WI38 (cell line): ENCODE measurements at regions not wholly inside any gene's neighbourhood (a gene's known extent, or its start where the extent isn't known, plus 50 kb on each side); places are given as distances from the start of the nearest gene placed in this dataset.

Experiments
- H3K4me3 ChIP-seq: 2 replicates; pipeline ENCODE4 v1.5.1; 2011; ENCODE audit warnings: low read depth, mild to moderate bottlenecking, control low read depth, low read length
- TF ChIP-seq, protein P1 (sequence below): IDR thresholded peaks from 2 replicates; pipeline ENCODE4 v1.5.1; 2012; ENCODE audit warnings: low read depth, mild to moderate bottlenecking, control low read depth, low read length

DNA sequence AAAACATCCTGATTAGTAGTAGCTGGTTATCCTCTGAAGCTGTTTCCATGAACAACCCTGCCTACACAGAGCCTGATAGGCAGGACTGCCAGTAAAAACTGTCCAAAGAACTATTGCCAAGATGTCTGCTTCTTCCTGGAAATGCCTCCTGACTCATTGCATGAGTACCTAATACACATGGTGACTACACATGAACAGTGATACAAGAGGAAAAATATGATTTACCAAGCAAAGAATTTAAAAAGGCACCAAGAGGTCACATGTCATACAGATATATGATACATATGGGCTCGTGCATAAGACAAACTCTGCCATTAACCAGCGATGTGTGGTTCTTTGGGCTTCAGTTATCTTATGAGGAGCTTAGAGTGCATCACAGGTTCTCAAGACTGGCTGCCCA lies 552.3 kb downstream of the SLC16A7 start:
- TF ChIP-seq, protein P1, sequence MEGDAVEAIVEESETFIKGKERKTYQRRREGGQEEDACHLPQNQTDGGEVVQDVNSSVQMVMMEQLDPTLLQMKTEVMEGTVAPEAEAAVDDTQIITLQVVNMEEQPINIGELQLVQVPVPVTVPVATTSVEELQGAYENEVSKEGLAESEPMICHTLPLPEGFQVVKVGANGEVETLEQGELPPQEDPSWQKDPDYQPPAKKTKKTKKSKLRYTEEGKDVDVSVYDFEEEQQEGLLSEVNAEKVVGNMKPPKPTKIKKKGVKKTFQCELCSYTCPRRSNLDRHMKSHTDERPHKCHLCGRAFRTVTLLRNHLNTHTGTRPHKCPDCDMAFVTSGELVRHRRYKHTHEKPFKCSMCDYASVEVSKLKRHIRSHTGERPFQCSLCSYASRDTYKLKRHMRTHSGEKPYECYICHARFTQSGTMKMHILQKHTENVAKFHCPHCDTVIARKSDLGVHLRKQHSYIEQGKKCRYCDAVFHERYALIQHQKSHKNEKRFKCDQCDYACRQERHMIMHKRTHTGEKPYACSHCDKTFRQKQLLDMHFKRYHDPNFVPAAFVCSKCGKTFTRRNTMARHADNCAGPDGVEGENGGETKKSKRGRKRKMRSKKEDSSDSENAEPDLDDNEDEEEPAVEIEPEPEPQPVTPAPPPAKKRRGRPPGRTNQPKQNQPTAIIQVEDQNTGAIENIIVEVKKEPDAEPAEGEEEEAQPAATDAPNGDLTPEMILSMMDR, result no peak
- no peak overlapping the region for H3K4me3 ChIP-seq

DNA sequence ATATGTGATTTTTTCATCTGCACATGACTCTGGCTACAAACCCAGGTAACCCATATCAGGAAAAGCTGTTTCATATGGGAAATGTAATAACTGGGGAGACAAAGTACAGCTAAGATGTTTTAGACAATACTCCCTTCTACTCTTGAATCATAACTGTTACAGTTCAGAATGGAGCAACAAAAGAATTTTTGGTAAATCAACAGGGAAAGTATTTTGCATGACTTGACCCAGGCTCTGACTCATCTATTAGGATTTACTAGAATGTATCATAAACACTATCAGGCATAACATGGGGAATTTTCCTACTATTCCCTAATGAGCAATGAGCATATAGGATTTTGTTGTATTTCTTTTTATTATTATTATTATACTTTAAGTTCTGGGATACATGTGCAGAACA lies 553.0 kb downstream of the SLC16A7 start:
- TF ChIP-seq, protein P1, result no peak
- no peak overlapping the region for H3K4me3 ChIP-seq

DNA sequence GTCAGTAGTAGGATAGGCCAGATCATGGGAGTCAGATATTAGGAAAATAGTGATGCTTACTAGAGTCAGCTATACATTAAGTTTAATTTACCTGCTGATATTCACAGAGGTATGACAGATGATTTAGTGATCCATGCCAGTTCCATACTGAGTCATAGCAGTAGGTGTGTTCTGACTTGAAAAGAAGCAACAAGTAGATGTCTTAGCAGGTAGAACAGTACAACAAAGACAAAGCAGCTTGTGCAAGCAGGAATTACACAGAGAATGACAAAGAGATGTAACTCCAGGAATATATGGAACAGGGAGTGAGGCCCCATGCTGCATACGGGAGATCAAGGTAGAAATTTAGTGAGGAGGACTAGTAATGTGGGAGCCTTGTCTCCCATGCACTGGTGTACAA lies 556.9 kb downstream of the SLC16A7 start:
- H3K4me3 ChIP-seq, result no peak overlapping the region
- TF ChIP-seq, protein P1, result no peak

DNA sequence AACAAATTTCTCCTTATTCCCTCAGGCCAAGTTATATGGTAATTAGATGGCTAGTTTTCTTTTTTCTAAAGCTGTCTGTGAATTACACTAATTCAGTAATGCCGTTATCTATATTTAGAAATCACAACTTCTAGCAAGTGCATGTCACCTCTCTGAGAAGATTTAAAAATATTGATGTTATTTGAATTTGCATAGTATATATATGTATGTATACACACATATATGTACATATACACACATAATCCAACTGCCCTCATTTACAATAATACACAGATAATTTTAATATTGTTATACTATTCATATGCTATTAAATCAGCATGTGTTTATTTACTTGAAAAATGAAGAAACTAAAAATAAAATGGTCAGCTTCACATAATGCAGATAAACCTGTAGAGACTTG lies 563.9 kb downstream of the SLC16A7 start:
- H3K4me3 ChIP-seq, result no peak overlapping the region
- TF ChIP-seq, protein P1, result no peak

DNA sequence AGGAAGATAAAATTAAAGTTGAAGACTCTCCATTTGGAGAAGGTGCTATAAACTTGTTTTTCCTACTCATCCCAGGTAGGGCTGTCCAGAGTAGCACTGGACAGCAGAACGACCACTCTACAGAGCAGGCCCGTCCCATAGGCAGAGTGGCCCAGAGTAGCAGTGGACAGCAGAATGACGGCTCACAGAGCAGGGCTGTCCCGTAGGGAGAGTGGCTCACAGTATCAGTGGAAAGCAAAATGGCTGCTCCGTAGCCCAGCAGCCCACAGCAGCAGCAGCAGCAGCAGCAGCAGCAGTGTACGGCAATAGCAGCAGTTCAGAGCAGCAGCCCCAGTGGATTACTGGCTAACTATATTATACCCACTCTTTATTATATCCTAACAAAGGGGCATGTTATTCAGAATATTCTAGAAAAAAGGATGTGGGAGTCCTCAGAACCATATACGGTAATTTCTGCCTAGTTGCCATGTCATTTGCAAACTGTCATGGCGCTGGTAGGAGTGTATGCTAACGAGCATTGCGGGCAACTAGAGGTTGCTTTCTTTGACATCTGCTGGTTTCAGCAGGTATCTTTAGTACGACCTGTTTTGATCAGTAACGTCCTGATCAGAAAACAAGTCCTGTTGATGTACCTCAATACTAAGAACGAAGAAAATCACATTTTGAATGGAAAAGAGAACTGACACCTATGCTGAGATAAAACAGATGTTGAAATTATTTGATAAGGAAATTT lies 567.3 kb downstream of the SLC16A7 start:
- no peak overlapping the region for H3K4me3 ChIP-seq
- TF ChIP-seq, protein P1, result no peak

DNA sequence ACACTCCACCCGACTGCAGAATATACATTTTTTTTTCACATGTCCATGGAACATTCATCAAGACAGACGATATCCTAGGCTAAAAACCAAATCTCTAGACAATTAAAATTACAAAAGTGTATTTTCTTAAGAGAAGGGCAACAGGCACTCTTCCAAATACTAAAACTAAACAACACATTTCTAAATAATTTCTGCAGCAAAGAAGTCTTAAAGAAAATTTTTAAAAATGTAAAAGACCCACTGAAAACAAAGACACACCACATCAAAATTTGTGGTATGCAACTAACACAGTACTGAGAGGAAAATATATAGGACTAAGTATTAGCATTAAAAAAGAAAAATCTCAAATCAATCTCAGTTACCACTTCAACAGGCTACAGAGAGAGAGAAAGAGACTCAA lies 570.0 kb downstream of the SLC16A7 start:
- no peak overlapping the region for H3K4me3 ChIP-seq
- TF ChIP-seq, protein P1, result no peak

DNA sequence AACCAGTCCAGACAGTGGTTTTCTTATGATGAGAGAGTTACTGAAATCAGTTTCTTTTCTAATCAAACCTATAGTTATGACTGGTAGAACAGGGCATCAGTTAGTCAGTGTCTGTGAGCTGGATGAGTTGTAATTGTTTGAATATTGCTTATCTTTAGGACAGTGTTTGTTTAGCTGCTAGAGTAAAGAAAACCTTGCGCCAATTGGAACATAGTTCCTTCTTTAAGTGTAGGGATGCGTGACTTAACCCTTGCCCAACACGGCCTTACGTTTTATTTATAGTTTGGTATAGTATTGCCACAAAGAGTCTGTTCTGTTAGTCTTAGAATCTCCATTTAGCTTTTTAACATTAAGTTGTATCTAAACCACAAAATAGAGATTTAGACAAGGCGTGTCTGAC lies 572.6 kb downstream of the SLC16A7 start:
- TF ChIP-seq, protein P1, result no peak
- H3K4me3 ChIP-seq, result no peak overlapping the region
